ENCODE measurements at regions not wholly inside any gene's neighbourhood (a gene's known extent, or its start where the extent isn't known, plus 50 kb on each side); places are given as distances from the start of the nearest gene placed in this dataset.

GRCh38 chr2:222797871-222798270 lies 63.0 kb upstream of the ACSL3 start:
- no peak for DNase-seq (ENCODE audit: low read depth in 2 of 2)

DNA sequence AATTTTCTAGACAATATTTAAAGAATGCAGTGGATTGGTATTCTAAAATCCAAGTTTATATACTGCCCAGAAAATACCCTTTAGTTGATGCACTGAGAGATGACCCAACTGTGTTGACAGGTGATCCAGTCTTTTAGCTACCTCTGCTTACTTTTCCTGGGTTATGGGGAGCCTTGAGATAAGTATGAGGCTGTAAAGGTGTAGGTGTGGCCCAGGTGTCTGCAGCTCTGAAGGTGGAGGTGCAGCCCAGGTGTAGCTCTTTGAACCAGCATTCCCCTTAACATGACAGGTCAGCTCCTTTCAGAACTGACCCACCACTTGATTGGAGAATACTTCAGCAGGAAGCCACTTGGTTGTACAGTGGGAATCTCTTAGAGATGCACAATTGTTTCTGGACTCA lies 62.3 kb upstream of the ACSL3 start:
- no peak for DNase-seq (ENCODE audit: low read depth in 2 of 2)

- DNase-seq (ENCODE audit: low read depth in 2 of 2): no peak
Measured at GRCh38 chr2:222799262-222799918, 61.4 kb upstream of the ACSL3 start.

DNA sequence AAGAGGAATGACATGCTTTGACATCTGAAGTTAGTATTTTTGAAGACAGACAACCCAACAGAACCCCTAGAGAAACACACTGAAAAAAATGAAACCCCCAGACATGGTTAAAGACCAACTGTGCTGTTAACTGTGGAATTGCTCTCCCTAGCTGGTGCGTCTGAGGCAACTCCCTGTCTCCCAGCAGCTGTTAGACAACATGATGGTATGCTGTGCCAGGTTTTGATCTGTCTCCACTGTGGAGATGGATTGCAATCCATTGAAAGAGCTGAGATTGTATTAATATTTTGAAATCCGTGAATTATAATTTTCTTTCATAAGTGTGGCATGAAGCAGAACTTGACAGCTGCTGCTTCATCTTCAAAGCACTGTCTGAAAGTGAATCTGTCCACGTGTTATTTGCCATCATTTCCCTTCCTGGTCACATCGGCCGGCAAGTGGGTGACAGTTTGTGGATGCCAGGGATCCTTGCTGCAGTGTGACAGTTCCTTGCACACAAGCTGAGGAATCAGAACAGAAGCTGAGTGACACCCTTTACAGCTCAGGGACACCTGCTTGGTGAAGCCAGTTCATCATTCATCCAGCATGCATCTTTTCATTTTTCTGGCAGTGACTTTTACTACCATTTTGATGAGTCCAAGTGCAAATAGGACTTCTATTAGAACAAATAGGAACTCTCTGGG lies 58.2 kb upstream of the ACSL3 start:
- no peak for DNase-seq (ENCODE audit: low read depth in 2 of 2)

- DNase-seq (ENCODE audit: low read depth in 2 of 2): no peak
Measured at GRCh38 chr2:222804351-222804750, 56.5 kb upstream of the ACSL3 start.

DNA sequence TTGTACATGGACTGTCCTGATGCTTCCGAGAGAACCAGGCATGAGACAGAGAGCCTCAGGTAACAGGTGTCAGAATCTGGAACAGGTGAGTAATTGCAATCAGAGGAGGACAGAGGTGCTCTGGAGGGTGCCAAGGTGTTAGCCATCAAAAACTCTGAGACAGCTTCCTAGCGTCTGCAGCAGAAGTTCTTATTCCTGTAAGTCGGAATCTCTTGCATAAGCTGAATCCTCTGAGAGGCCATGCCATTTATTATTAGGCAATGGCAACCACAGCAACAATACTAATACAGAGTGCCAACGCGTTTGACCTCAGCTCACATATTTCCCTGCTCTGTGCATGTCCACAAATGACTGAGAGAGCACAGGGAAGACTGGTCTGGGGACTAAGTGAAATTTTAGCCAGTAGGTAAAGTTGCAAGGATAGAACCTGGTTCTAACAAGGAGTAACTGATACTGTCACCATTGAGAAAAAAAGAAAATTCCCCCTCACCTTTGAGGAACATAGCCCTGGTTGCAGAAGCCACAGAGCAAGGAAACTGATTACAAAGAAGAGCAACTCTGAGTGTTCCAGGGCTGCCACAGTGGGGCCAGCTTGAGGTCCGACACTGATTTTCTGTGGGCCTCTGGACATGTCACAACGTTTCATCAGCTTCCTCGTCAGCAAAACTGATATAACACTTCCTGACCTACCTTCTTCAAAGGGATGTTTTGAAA lies 55.1 kb upstream of the ACSL3 start:
- no peak for DNase-seq (ENCODE audit: low read depth in 2 of 2)

GRCh38 chr2:222806526-222807137 lies 54.2 kb upstream of the ACSL3 start:
- no peak for DNase-seq (ENCODE audit: low read depth in 2 of 2)

- DNase-seq (ENCODE audit: low read depth in 2 of 2): no peak
Measured at GRCh38 chr2:222807431-222807830, 53.4 kb upstream of the ACSL3 start.

DNA sequence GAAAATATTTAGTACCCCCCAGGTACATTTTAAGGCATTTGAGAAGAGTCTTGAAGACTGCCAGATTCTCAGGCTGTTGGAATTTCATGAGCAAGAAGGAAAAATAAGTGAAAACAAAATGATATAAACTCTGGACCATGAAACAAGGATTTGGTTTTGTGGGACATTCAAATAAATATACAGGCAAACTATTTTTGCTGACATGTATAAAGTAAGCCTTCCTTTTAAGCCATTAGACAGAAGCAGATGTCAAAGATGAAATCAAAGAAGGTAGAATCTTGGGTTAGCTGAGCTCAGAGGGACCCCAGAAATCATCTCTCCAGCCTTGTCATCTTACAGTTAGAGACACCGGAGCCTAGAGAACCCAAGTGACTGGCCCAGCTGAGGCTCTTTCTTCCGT lies 51.3 kb upstream of the ACSL3 start:
- no peak for DNase-seq (ENCODE audit: low read depth in 2 of 2)

GRCh38 chr2:222810044-222810443 lies 50.8 kb upstream of the ACSL3 start:
- no peak for DNase-seq (ENCODE audit: low read depth in 2 of 2)
